ENCODE measurements at regions not wholly inside any gene's neighbourhood (a gene's known extent, or its start where the extent isn't known, plus 50 kb on each side); places are given as distances from the start of the nearest gene placed in this dataset. TPM values are rescaled to one million over a fixed set of nuclear protein-coding genes. Genes with fewer than 3 reads are reported as not detected.

DNA sequence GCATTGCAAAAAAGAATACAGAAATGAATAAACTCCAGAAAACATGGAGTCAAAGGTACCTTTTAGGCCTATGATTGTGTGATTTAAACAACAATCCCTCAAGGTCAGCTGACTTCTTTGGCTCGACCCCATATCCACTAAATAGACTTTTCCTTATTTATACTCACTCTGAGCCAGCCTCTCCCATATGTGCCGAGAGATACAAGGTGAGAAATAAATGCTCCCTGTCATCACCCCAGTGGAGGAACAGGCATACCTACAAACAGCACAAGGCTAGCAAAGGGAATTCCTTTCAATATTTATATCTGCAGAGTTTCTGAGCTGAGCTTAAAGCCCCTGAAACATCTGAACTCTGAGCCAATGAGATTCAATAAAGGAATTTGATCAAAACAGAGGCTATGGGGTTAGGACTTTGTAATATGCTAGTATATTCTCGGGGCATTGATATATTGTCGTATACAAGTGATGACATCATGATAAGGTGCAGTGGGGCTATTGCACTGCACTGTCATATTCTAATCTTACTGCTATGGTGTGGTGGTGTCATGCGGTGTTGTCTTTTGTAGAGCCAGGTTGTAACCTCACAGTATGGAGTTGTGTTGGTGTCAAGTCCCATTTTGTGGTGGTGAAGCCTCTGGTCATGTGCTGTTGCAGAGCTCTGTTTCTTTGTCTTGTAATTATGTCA lies 56.0 kb upstream of the GALNT18 start:
- intact Hi-C loops (cut with DNase I) = no loop called here
- DNase-seq (no peak), ATAC-seq (ENCODE audit: poor library complexity) (peak; percentile 86)

DNA sequence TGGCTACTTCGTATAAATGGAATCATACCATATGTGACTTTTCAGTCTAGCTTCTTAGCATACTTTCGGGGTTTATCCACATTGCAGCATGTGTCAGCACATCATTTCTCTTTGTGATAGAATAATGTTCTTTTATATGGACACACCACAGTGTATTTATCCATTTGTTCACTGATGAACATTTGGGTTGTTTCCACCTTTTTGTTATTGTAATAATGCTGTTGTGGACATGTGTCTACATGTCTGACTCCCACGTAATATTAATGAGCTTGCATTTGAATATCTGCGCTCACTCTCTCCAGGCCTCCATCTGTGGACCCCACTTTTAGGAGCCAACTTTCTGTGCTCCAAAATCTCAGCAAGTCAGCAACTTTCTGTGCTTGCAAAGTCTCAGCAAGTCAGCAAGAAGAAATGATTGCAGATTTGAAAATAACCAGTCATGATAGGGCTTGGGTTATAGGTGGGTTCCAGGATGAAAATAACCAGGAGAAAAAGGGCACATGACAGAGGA lies 53.9 kb upstream of the GALNT18 start:
- intact Hi-C loops (cut with DNase I) = no loop called here
- DNase-seq = no peak

DNA sequence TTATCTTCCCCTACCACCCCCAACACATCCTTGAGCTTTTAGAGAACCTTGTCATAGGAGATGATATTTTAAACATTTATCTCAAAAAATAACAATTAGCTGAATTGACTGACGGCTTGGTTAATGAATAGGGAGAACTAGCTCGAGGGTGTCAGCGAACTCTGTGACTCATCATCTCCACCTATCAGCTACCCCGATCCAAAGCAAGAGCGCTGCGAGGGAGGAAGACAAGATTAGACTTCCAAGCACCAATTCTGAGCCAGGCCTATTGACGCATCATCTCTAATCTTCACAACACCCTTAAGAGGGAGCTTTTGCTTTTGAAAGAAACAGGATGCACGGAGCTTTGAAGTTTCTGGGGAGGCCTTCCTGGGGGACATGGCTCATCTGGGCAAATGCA lies 51.0 kb upstream of the GALNT18 start:
- ATAC-seq (ENCODE audit: poor library complexity) = no peak
- no peak for DNase-seq

More for the DNA sequence above, 53.9 kb upstream of the GALNT18 start:
- ATAC-seq (ENCODE audit: poor library complexity) = no peak

DNA sequence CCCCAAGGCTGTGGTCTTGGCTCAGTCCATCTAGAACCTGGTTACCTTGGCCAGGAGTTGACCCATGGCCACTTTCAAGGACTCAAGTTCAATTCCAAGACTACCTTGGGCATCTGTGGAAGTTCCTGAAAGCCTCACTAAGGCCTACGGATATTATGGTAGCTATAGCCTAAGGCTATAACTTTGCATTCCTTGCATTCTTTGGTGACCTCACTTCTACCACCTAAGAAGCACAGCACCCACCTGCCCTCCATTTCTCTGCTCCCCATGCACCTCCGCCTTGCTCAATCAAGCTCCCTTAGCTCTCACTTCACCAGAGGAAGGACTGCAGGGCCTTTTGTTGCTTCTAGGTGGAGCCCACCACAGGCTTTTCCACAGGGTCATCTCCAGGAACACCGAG lies 50.3 kb upstream of the GALNT18 start:
- no peak for ATAC-seq (ENCODE audit: poor library complexity)

More for the DNA sequence above, 51.0 kb upstream of the GALNT18 start:
- intact Hi-C loops (cut with DNase I) = no loop called here

More for the DNA sequence above, 50.3 kb upstream of the GALNT18 start:
- intact Hi-C loops (cut with DNase I) = no loop called here
- DNase-seq = no peak

Small RNAs in the stretch of these regions (microRNA-seq; reads per million reads assigned to microRNA genes)
- not detected for gene MIR8070
